IMR-90 (cell line): ENCODE measurements at regions not wholly inside any gene's neighbourhood (a gene's known extent, or its start where the extent isn't known, plus 50 kb on each side); places are given as distances from the start of the nearest gene placed in this dataset.
A peak's percentile ranks its signal among the peaks of the same experiment; 100 is the strongest.

Experiments
- ATAC-seq: fragments of 200-7000 bp; cut with Tn5 transposase; 2 replicates; pipeline ENCODE4 v1.9.1; 2020; ENCODE audit warnings: low read depth, mild to moderate bottlenecking, moderate library complexity
- BruUV-seq: library from RNA; stranded (reverse); fragments of 400-500 nt; replicated peaks from 2 replicates; lab custom pipeline; 2021; lab: Mats Ljungman, UMichigan
- CTCF ChIA-PET: fragments of 300-600 bp; formaldehyde crosslinking; extraction: SDS; loops from one replicate; lab custom pipeline; 2021; ENCODE audit warnings: antibody characterized with exemption; lab: Yijun Ruan, JAX
- POLR2A ChIA-PET: fragments of 300-600 bp; sonication (Branson Sonifier 250); formaldehyde crosslinking; loops from one replicate; lab custom pipeline; 2022; ENCODE audit warnings: antibody characterized with exemption; ENCODE audit not compliant: unreplicated experiment; lab: Charles Lee
- DNase-seq: peaks from one replicate; pipeline ENCODE4 v3.0.0; 2013
- H2AFZ ChIP-seq: replicated peaks from 2 replicates; pipeline ENCODE3; 2013; ENCODE audit warnings: low read length, mild to moderate bottlenecking; ENCODE audit not compliant: poor library complexity
- H2AK5ac ChIP-seq: 2 replicates; pipeline ENCODE4 v1.6.1; 2013; ENCODE audit warnings: low read depth, low read length, inconsistent platforms
- H2AK9ac ChIP-seq: replicated peaks from 2 replicates; pipeline ENCODE3; 2013; ENCODE audit warnings: mild to moderate bottlenecking, low read depth, low read length, moderate library complexity; ENCODE audit not compliant: poor library complexity
- H2BK120ac ChIP-seq: 2 replicates; pipeline ENCODE4 v1.6.1; 2013; ENCODE audit warnings: low read depth, low read length, inconsistent platforms
- H2BK15ac ChIP-seq: 3 replicates; pipeline ENCODE4 v1.6.1; 2013; ENCODE audit warnings: low read depth, low read length, inconsistent platforms
- H2BK20ac ChIP-seq: 2 replicates; pipeline ENCODE4 v1.6.1; 2013; ENCODE audit warnings: low read depth, mild to moderate bottlenecking, inconsistent platforms, low read length, moderate library complexity
- H2BK5ac ChIP-seq: 2 replicates; pipeline ENCODE4 v1.6.1; 2013; ENCODE audit warnings: mild to moderate bottlenecking, low read depth, low read length, inconsistent platforms; ENCODE audit not compliant: poor library complexity, severe bottlenecking
- H3K14ac ChIP-seq: replicated peaks from 2 replicates; pipeline ENCODE4 v1.6.1; 2013; ENCODE audit warnings: low read depth, low read length, inconsistent platforms
- H3K18ac ChIP-seq: 2 replicates; pipeline ENCODE4 v1.6.1; 2013; ENCODE audit warnings: low read depth, low read length, control low read depth
- H3K23ac ChIP-seq: 2 replicates; pipeline ENCODE4 v1.6.1; 2013; ENCODE audit warnings: low read depth, low read length, inconsistent platforms
- H3K27ac ChIP-seq: 2 replicates; pipeline ENCODE4 v1.5.1; 2013; ENCODE audit warnings: mild to moderate bottlenecking, control low read depth, low read length; ENCODE audit not compliant: insufficient read depth
- H3K27me3 ChIP-seq: 2 replicates; pipeline ENCODE4 v1.6.1; 2013; ENCODE audit warnings: low read length; ENCODE audit not compliant: control insufficient read depth, insufficient read depth
- H3K36me3 ChIP-seq: 2 replicates; pipeline ENCODE4 v1.6.1; 2013; ENCODE audit warnings: low read length, mixed read lengths; ENCODE audit not compliant: control insufficient read depth, insufficient read depth
- H3K4ac ChIP-seq: 2 replicates; pipeline ENCODE4 v1.6.1; 2013; ENCODE audit warnings: low read depth, low read length, inconsistent platforms
- H3K4me1 ChIP-seq: 2 replicates; pipeline ENCODE4 v1.6.1; 2013; ENCODE audit warnings: low read length, mixed read lengths; ENCODE audit not compliant: control insufficient read depth, insufficient read depth
- H3K4me2 ChIP-seq: 2 replicates; pipeline ENCODE4 v1.6.1; 2013; ENCODE audit warnings: low read depth, mild to moderate bottlenecking, control low read depth, low read length, moderate library complexity
- H3K4me3 ChIP-seq: 2 replicates; pipeline ENCODE4 v1.5.1; 2013; ENCODE audit warnings: low read depth, mild to moderate bottlenecking, control low read depth, low read length, moderate library complexity; ENCODE audit not compliant: insufficient read depth
- H3K56ac ChIP-seq: 2 replicates; pipeline ENCODE4 v1.6.1; 2013; ENCODE audit warnings: low read length, inconsistent platforms; ENCODE audit not compliant: insufficient read depth; ENCODE audit errors: extremely low read depth
- H3K79me1 ChIP-seq, 2 experiments: 2 replicates each; pipeline ENCODE4 v1.6.1; 2013; ENCODE audit warnings: low read length in 2 of 2, inconsistent platforms in 1 of 2, low read depth in 1 of 2
- H3K9ac ChIP-seq: 2 replicates; pipeline ENCODE4 v1.6.1; 2013; ENCODE audit warnings: low read depth, low read length, control low read depth
- H3K9me1 ChIP-seq: 2 replicates; pipeline ENCODE4 v1.6.1; 2013; ENCODE audit warnings: low read length, inconsistent platforms; ENCODE audit not compliant: insufficient read depth
- H3K9me3 ChIP-seq: 2 replicates; pipeline ENCODE4 v1.6.1; 2013; ENCODE audit warnings: low read length; ENCODE audit not compliant: control insufficient read depth, insufficient read depth
- H4K20me1 ChIP-seq: 2 replicates; pipeline ENCODE4 v1.6.1; 2013; ENCODE audit warnings: low read length, inconsistent platforms; ENCODE audit not compliant: insufficient read depth
- H4K5ac ChIP-seq: 2 replicates; pipeline ENCODE4 v1.6.1; 2013; ENCODE audit warnings: mild to moderate bottlenecking, low read depth, low read length, control low read depth
- H4K8ac ChIP-seq, 2 experiments: 2 replicates each; pipeline ENCODE4 v1.6.1; 2013; ENCODE audit warnings: low read depth in 2 of 2, low read length in 2 of 2, control low read depth in 1 of 2, inconsistent platforms in 1 of 2
- H4K91ac ChIP-seq: 2 replicates; pipeline ENCODE4 v1.6.1; 2013; ENCODE audit warnings: low read depth, low read length, inconsistent platforms; ENCODE audit not compliant: insufficient read depth
- BHLHE40 ChIP-seq: fragments of 150-350 bp; IDR thresholded peaks from 2 replicates; pipeline ENCODE4 v1.6.1; 2016; ENCODE audit warnings: mild to moderate bottlenecking, low read depth, low read length
- FOS ChIP-seq: fragments of 150-350 bp; IDR thresholded peaks from 2 replicates; pipeline ENCODE4 v1.6.1; 2016; ENCODE audit warnings: low read depth, low read length
- RCOR1 ChIP-seq: IDR thresholded peaks from 2 replicates; pipeline ENCODE4 v1.6.1; 2012; ENCODE audit warnings: mild to moderate bottlenecking, low read length, improper control_type of control experiment; ENCODE audit not compliant: insufficient replicate concordance
- WGBS, 2 experiments: methylation state at CpG; one replicate each; pipeline versions ENCODE4 v1.1.5 to v1.1.7; 2013; ENCODE audit warnings: missing lambda C conversion rate in 2 of 2; ENCODE audit not compliant: insufficient read length in 1 of 2; ENCODE audit errors: extremely low coverage in 2 of 2; 5-methylcytosine and 5-hydroxymethylcytosine counted together
- dilution Hi-C: fragments of 300-500 bp; cut with HindIII; formaldehyde crosslinking; loops from one replicate; pipeline ENCODE4 v1.14.3; 2018; ENCODE audit warnings: low sequenced_read_pairs; ENCODE audit not compliant: unreplicated experiment
- in situ Hi-C: fragments of 300-500 bp; cut with MboI; formaldehyde crosslinking; loops from 3 replicates; pipeline ENCODE4 v1.14.3; 2019; ENCODE audit warnings: low sequenced_read_pairs, inconsistent platforms, mixed read lengths
- intact Hi-C: fragments of 100-400 bp; cut with micrococcal nuclease; formaldehyde crosslinking; loops from 2 replicates; pipeline ENCODE4 v1.10.0; 2022

DNA sequence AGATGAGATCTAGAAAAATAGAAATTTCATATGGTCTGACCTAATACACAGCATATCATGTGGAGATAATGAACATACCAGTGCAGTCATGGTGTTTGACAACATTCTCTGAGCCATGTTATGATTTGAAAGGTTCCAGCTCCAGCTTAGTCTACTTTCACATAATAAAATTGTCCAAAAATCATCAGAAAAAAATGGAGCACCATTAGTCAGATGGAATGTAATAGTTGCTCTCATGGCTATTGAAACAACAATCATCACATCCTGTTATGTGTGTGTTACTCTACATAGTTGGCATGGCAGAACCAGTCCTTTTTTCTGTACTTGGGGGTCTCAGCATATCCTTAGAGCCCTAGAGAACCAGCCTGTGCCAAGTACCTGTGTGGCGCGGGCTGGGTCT is 678.9 kb upstream of the FANCL start:
- Histone ChIP-seq H2BK5ac (peak overlapping the region; percentile 76), H3K27ac (no peak overlapping the region), H3K4me2 (no peak overlapping the region; the same call in 1 of the 2 replicates), H2AK5ac (peak overlapping the region; percentile 98; the same call in 1 of the 2 replicates), H2BK20ac (peak overlapping the region; percentile 77), H3K4me3 (no peak overlapping the region), H3K36me3 (no peaks in the 10 kb centered on the region), H3K14ac (peak overlapping the region; percentile 88), H2BK15ac (peak overlapping the region; percentile 84; the same call in 2 of the 3 replicates), H4K91ac (peak overlapping the region; percentile 95), H3K79me1 (peaks cover 0 to 4% of the 10 kb centered on the region in 2 experiments; a peak in 1 of 4 replicates), H2BK120ac (peak overlapping the region; percentile 88), H3K27me3 (no peaks in the 10 kb centered on the region), H3K4ac (peak overlapping the region; percentile 89), H3K56ac (no peak overlapping the region), H3K9me1 (peaks cover 7% of the 10 kb centered on the region), H4K8ac (peak overlapping the region; percentile 74 to 81), H3K4me1 (peaks cover 21% of the 10 kb centered on the region; the same call in 1 of the 2 replicates), H2AK9ac (peak overlapping the region; percentile 85), H2AFZ (peak overlapping the region; percentile 58), H3K9me3 (no peaks in the 10 kb centered on the region), H3K9ac (no peak overlapping the region), H4K20me1 (no peaks in the 10 kb centered on the region), H4K5ac (peak overlapping the region; percentile 89; the same call in 1 of the 2 replicates), H3K18ac (peak overlapping the region; percentile 92), H3K23ac (peak overlapping the region; percentile 83; the same call in 1 of the 2 replicates)
- dilution Hi-C loops: no loop called here
- DNase-seq: peak; percentile 68
- TF ChIP-seq FOS (0 out of 2 replicates have a peak, but pooled peaks have one; percentile 4), RCOR1 (no peak), BHLHE40 (no peak)
- peak; percentile 16 for ATAC-seq
- BruUV-seq: no TSS peak
- ChIA-PET POLR2A (no interaction called here), CTCF (interaction anchor here (0.6 to 1.4 kb wide), 2 partner anchors 13 to 330 kb away, joined by 3 to 4 read pairs; no protein-coding TSS in a partner anchor)
- in situ Hi-C loops: no loop called here
- no CpG with 5 or more reads among the region's 2 CpGs for WGBS, 2 experiments
- intact Hi-C loops: no loop called here
